Adrenal gland (tissue), 9 donors: ENCODE measurements at regions not wholly inside any gene's neighbourhood (a gene's known extent, or its start where the extent isn't known, plus 50 kb on each side); places are given as distances from the start of the nearest gene placed in this dataset.

Source experiments
- DNase-seq, 7 donors: peaks; one replicate each; pipeline ENCODE4 v3.0.0-alpha.2; 2019 to 2020
- H3K27ac ChIP-seq, 5 donors: fragments of 200-600 bp; sonication (generic) in 4 of 5; 1 replicate in 3 of 5; 2 replicates in 2 of 5; pipeline versions ENCODE4 v1.5.1 to v1.8.0; 2016 to 2020; ENCODE audit warnings: mild to moderate bottlenecking in 1 of 5
- H3K27me3 ChIP-seq: fragments of 200-600 bp; 2 replicates; pipeline ENCODE4 v1.8.0; 2021
- H3K36me3 ChIP-seq, 2 donors: fragments of 200-600 bp; replicated peaks in 1 of 2; 1 replicate in 1 of 2; 2 replicates in 1 of 2; pipeline versions ENCODE4 v1.5.1 to v1.8.0; 2018 to 2022
- H3K4me1 ChIP-seq, 2 donors: fragments of 200-600 bp; replicated peaks in 1 of 2; 1 replicate in 1 of 2; 2 replicates in 1 of 2; pipeline versions ENCODE4 v1.5.1 to v1.8.0; 2018 to 2021
- H3K4me3 ChIP-seq, 4 donors: fragments of 200-600 bp; sonication (generic) in 3 of 4; one replicate each; pipeline ENCODE4 v1.5.1; 2016 to 2018
- H3K9me3 ChIP-seq, 3 donors: fragments of 200-600 bp; sonication (generic) in 1 of 3; replicated peaks in 1 of 3; 1 replicate in 2 of 3; 2 replicates in 1 of 3; pipeline versions ENCODE4 v1.5.1 to v1.8.0; 2016 to 2021
- CTCF ChIP-seq, 6 experiments: fragments of 450-650 bp in 4 of 6; fragments of 200-600 bp in 2 of 6; sonication (generic) in 1 of 6; IDR thresholded peaks; 1 replicate in 5 of 6; 2 replicates in 1 of 6; pipeline versions ENCODE4 v1.5.1 to v1.8.0; 2016 to 2021; ENCODE audit warnings: antibody characterized with exemption in 6 of 6, mild to moderate bottlenecking in 2 of 6, moderate library complexity in 1 of 6
- POLR2A ChIP-seq, 2 donors: fragments of 450-650 bp; IDR thresholded peaks; one replicate each; pipeline ENCODE4 v1.6.1; 2017; ENCODE audit warnings: antibody characterized with exemption in 2 of 2, mild to moderate bottlenecking in 2 of 2, moderate library complexity in 1 of 2
- WGBS, 4 donors: extraction: QIAGEN DNeasy Blood & Tissue Kit in 2 of 4; methylation state at CpG; one replicate each; pipeline versions ENCODE4 v1.1.5 to v1.1.7; 2013 to 2017; 5-methylcytosine and 5-hydroxymethylcytosine counted together
- intact Hi-C, 2 donors: fragments of 100-400 bp; cut with DNase I; formaldehyde crosslinking; loops; one replicate each; pipeline versions ENCODE4 v1.14.1 to v1.15.0; 2022 to 2023
- donor health status: healthy with polysubstance abuse.
- donor health status: Bipolar disorder and iron deficiency.
- donor health status: DM: yes; HTN: yes; CAD: no.
- donor health status: DM: no; HTN: no; CAD: no.
- donor health status: DM: no; HTN: no; CAD: no.

- Histone ChIP-seq H3K4me3 (no peak overlapping the region), H3K27me3 (no peaks in the 10 kb centered on the region), H3K36me3 (no peaks in the 10 kb centered on the region), H3K9me3 (no peaks in the 10 kb centered on the region), H3K4me1 (no peaks in the 10 kb centered on the region), H3K27ac (no peak overlapping the region)
- WGBS, 4 donors, result 65 to 86% (median 78%) methylated on average over 2 of the region's 2 CpGs
- TF ChIP-seq POLR2A (IDR thresholded peaks at IDR 0.05), result no peak
- TF ChIP-seq CTCF (IDR thresholded peaks at IDR 0.05), result no peak
- intact Hi-C loops, result no loop called here
- no peak for DNase-seq
These were observed 383.2 kb upstream of the SLC14A2 start for GRCh38 chr18:45232061-45232460.

GRCh38 chr18:45236676-45237075, 378.6 kb upstream of the SLC14A2 start:
- 17 to 83% (median 41%) methylated on average over 1 of the region's 1 CpG for WGBS, 4 donors
- no peak for DNase-seq
- Histone ChIP-seq H3K4me3 (no peak overlapping the region), H3K9me3 (no peaks in the 10 kb centered on the region), H3K4me1 (no peaks in the 10 kb centered on the region), H3K27me3 (no peaks in the 10 kb centered on the region), H3K36me3 (no peaks in the 10 kb centered on the region), H3K27ac (no peak overlapping the region)
- no peak for TF ChIP-seq CTCF (IDR thresholded peaks at IDR 0.05)
- TF ChIP-seq POLR2A (IDR thresholded peaks at IDR 0.05), result no peak
- intact Hi-C loops, result no loop called here

- no peak for TF ChIP-seq CTCF (IDR thresholded peaks at IDR 0.05)
- intact Hi-C loops, result no loop called here
These were observed 377.8 kb upstream of the SLC14A2 start for GRCh38 chr18:45237343-45238098.

GRCh38 chr18:45241271-45241670, 374.0 kb upstream of the SLC14A2 start:
- 85 to 94% (median 90%) methylated on average over 3 of the region's 3 CpGs for WGBS, 4 donors
- intact Hi-C loops, result no loop called here
- no peak for DNase-seq
- H3K27me3 ChIP-seq, result no peaks in the 10 kb centered on the region
- no peak overlapping the region for H3K27ac ChIP-seq
- TF ChIP-seq POLR2A (IDR thresholded peaks at IDR 0.05) (no peak), CTCF (IDR thresholded peaks at IDR 0.05) (no peak)
- H3K36me3 ChIP-seq, result no peaks in the 10 kb centered on the region
- H3K9me3 ChIP-seq, result no peaks in the 10 kb centered on the region
- H3K4me3 ChIP-seq, result no peak overlapping the region
- H3K4me1 ChIP-seq, result no peaks in the 10 kb centered on the region

More at GRCh38 chr18:45237343-45238098, 377.8 kb upstream of the SLC14A2 start:
- Histone ChIP-seq H3K4me1 (no peaks in the 10 kb centered on the region), H3K4me3 (no peak overlapping the region), H3K27ac (no peak overlapping the region), H3K36me3 (no peaks in the 10 kb centered on the region), H3K9me3 (no peaks in the 10 kb centered on the region), H3K27me3 (no peaks in the 10 kb centered on the region)
- WGBS, 4 donors, result 60 to 64% (median 63%) methylated on average over 7 of the region's 7 CpGs
- no peak for DNase-seq
